ENCODE measurements at regions not wholly inside any gene's neighbourhood (a gene's known extent, or its start where the extent isn't known, plus 50 kb on each side); places are given as distances from the start of the nearest gene placed in this dataset.

DNA sequence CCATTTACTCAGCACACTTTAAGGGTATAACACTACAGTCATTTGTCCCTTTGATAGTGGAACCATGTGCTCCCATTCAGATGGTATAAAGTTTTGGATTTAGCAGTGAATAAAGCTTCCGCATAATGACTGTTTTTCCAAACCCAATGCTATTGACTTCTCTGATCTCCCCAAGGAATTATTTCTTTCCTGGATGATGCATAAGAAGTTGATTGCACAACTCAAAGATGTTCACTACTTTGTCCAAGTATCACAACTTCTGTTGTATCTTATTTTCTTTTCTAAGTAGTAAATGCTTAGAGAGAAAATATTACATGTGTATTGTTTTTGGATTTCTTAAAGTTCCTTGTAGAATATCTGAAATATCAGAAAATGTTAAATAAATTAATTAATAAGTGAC, 300.2 kb downstream of the GPM6A start:
- TF ChIP-seq ZNF501 (tag by site-specific recombination; IDR thresholded peaks at IDR 0.05) (no peak), ZNF274 (IDR thresholded peaks at IDR 0.05; ENCODE audit: low read length) (no peak), ZNF274 (tag by site-specific recombination; IDR thresholded peaks at IDR 0.05; ENCODE audit: borderline replicate concordance) (no peak)

Measured in HEK293 (cell line).